Panc1 (cell line): ENCODE measurements at regions not wholly inside any gene's neighbourhood (a gene's known extent, or its start where the extent isn't known, plus 50 kb on each side); places are given as distances from the start of the nearest gene placed in this dataset.

Experiments used
- POLR2AphosphoS5 ChIP-seq: IDR thresholded peaks from 2 replicates; pipeline ENCODE4 v1.6.1; 2012; ENCODE audit warnings: mild to moderate bottlenecking, low read depth, low read length, moderate library complexity
- REST ChIP-seq, 2 experiments: IDR thresholded peaks; 2 replicates each; pipeline ENCODE4 v1.6.1; 2011 to 2012; ENCODE audit warnings: low read depth in 2 of 2, control low read depth in 1 of 2, low read length in 1 of 2, mild to moderate bottlenecking in 1 of 2, moderate library complexity in 1 of 2; ENCODE audit not compliant: insufficient read depth in 1 of 2
- SIN3A ChIP-seq: IDR thresholded peaks from 2 replicates; pipeline ENCODE4 v1.6.1; 2012; ENCODE audit warnings: low read depth, mild to moderate bottlenecking, low read length, moderate library complexity, borderline replicate concordance; ENCODE audit not compliant: insufficient read depth
- TCF7L2 ChIP-seq: IDR thresholded peaks from 2 replicates; pipeline ENCODE4 v1.6.1; 2011; ENCODE audit warnings: mild to moderate bottlenecking, low read depth, low read length, inconsistent platforms
- TF ChIP-seq, protein P1 (sequence below): fragments of 450-650 bp; IDR thresholded peaks from 2 replicates; pipeline ENCODE4 v1.5.1; 2017; ENCODE audit warnings: mild to moderate bottlenecking

- TF ChIP-seq, protein P1, sequence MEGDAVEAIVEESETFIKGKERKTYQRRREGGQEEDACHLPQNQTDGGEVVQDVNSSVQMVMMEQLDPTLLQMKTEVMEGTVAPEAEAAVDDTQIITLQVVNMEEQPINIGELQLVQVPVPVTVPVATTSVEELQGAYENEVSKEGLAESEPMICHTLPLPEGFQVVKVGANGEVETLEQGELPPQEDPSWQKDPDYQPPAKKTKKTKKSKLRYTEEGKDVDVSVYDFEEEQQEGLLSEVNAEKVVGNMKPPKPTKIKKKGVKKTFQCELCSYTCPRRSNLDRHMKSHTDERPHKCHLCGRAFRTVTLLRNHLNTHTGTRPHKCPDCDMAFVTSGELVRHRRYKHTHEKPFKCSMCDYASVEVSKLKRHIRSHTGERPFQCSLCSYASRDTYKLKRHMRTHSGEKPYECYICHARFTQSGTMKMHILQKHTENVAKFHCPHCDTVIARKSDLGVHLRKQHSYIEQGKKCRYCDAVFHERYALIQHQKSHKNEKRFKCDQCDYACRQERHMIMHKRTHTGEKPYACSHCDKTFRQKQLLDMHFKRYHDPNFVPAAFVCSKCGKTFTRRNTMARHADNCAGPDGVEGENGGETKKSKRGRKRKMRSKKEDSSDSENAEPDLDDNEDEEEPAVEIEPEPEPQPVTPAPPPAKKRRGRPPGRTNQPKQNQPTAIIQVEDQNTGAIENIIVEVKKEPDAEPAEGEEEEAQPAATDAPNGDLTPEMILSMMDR: no peak
- TF ChIP-seq POLR2AphosphoS5: no peak
- TF ChIP-seq SIN3A: no peak
- TF ChIP-seq REST (IDR thresholded peaks at IDR 0.05; ENCODE audit: insufficient read depth in 1 of 2, low read depth in 2 of 2, low read length in 1 of 2): no peak
- TF ChIP-seq TCF7L2: no peak
These were observed 192.4 kb upstream of the PEX5L start for GRCh38 chr3:180229113-180229512.
